HepG2 (cell line): ENCODE measurements at regions not wholly inside any gene's neighbourhood (a gene's known extent, or its start where the extent isn't known, plus 50 kb on each side); places are given as distances from the start of the nearest gene placed in this dataset.

Source experiments
- ATAC-seq: fragments of 200-7000 bp; cut with Tn5 transposase; 3 replicates; pipeline ENCODE4 v1.9.1; 2020; ENCODE audit warnings: mild to moderate bottlenecking, moderate library complexity
- BruUV-seq: library from RNA; stranded (reverse); fragments of 400-500 nt; replicated peaks from 2 replicates; lab custom pipeline; 2021; lab: Mats Ljungman, UMichigan
- CTCF ChIA-PET: fragments of 300-600 bp; formaldehyde crosslinking; extraction: SDS; loops from one replicate; lab custom pipeline; 2021; ENCODE audit warnings: low total read pairs, inconsistent platforms, low intra/inter-chr PET ratio; lab: Yijun Ruan, JAX
- POLR2A ChIA-PET: fragments of 350-600 bp; sonication (Branson Sonifier 250); formaldehyde crosslinking; loops from one replicate; lab custom pipeline; 2020; ENCODE audit warnings: antibody characterized with exemption, inconsistent platforms; lab: Yijun Ruan, JAX
- DNase-seq: peaks from one replicate; pipeline ENCODE4 v3.0.0-alpha.2; 2015; ENCODE audit warnings: low spot score
- FAIRE-seq: peaks from 3 replicates; lab custom pipeline; 2011; peaks lifted over from hg19 to GRCh38; lab: Jason Lieb, UNC
- H2AFZ ChIP-seq: one replicate; pipeline ENCODE4 v1.6.1; 2011; ENCODE audit warnings: low read length, inconsistent platforms
- H3K27ac ChIP-seq: fragments of 300-600 bp; 3 replicates; pipeline ENCODE4 v1.8.0; 2011; ENCODE audit warnings: mixed run types, mild to moderate bottlenecking, mixed read lengths, low read length, inconsistent platforms; ENCODE audit not compliant: insufficient read depth; ENCODE audit errors: extremely low read length
- H3K27me3 ChIP-seq, 2 experiments: fragments of 200-600 bp in 1 of 2; 2 replicates in 1 of 2; 3 replicates in 1 of 2; pipeline versions ENCODE4 v1.6.0 to v1.8.0; 2011; ENCODE audit warnings: low read length in 2 of 2, mild to moderate bottlenecking in 2 of 2, moderate library complexity in 2 of 2, inconsistent platforms in 1 of 2; ENCODE audit not compliant: insufficient read depth in 2 of 2, control insufficient read depth in 1 of 2
- H3K36me3 ChIP-seq, 2 experiments: fragments of 200-600 bp in 1 of 2; replicated peaks in 1 of 2; 2 replicates in 1 of 2; 3 replicates in 1 of 2; pipeline versions ENCODE4 v1.5.1 to v1.8.0; 2011; ENCODE audit warnings: low read length in 2 of 2, inconsistent platforms in 1 of 2; ENCODE audit not compliant: insufficient read depth in 2 of 2, control insufficient read depth in 1 of 2
- H3K4me1 ChIP-seq: 2 replicates; pipeline ENCODE4 v1.5.1; 2012; ENCODE audit warnings: low read length, inconsistent platforms; ENCODE audit not compliant: insufficient read depth
- H3K4me2 ChIP-seq: 2 replicates; pipeline ENCODE4 v1.6.0; 2011; ENCODE audit warnings: low read depth, low read length, inconsistent platforms
- H3K4me3 ChIP-seq, 3 experiments: fragments of 200-600 bp in 1 of 3; sonication (generic), shearing (Covaris generic) in 1 of 3; replicated peaks in 1 of 3; 2 replicates each; pipeline ENCODE4 v1.5.1; 2011 to 2016; ENCODE audit warnings: low read length in 3 of 3, inconsistent platforms in 2 of 3, low read depth in 2 of 3, mild to moderate bottlenecking in 2 of 3, control low read depth in 1 of 3, mixed read lengths in 1 of 3; ENCODE audit not compliant: insufficient read depth in 1 of 3
- H3K79me2 ChIP-seq: one replicate; pipeline ENCODE4 v1.6.1; 2011; ENCODE audit warnings: low read length, inconsistent platforms; ENCODE audit not compliant: insufficient read depth
- H3K9ac ChIP-seq: 2 replicates; pipeline ENCODE4 v1.6.0; 2011; ENCODE audit warnings: mild to moderate bottlenecking, low read depth, low read length, inconsistent platforms; ENCODE audit not compliant: insufficient read depth
- H3K9me3 ChIP-seq: 2 replicates; pipeline ENCODE4 v1.5.1; 2012; ENCODE audit warnings: mild to moderate bottlenecking, low read length
- H4K20me1 ChIP-seq: 2 replicates; pipeline ENCODE4 v1.6.0; 2011; ENCODE audit warnings: inconsistent platforms, mild to moderate bottlenecking, low read length, moderate library complexity; ENCODE audit not compliant: insufficient read depth
- HIVEP1 ChIP-seq: sonication (generic); formaldehyde crosslinking; IDR thresholded peaks from 2 replicates; pipeline ENCODE4 v1.4.0; 2020; ENCODE audit warnings: mild to moderate bottlenecking, missing genetic modification reagents
- KAT2B ChIP-seq: fragments of 150-350 bp; IDR thresholded peaks from 2 replicates; pipeline ENCODE4 v1.6.1; 2014; ENCODE audit warnings: low read depth, low read length, borderline replicate concordance
- RBFOX2 ChIP-seq: fragments of 200-400 bp; formaldehyde crosslinking; IDR thresholded peaks from 2 replicates; pipeline ENCODE4 v1.6.1; 2017; ENCODE audit warnings: low read depth, mild to moderate bottlenecking, low read length
- SNRNP70 ChIP-seq: fragments of 200-400 bp; formaldehyde crosslinking; IDR thresholded peaks from 2 replicates; pipeline ENCODE4 v1.6.1; 2017; ENCODE audit warnings: mild to moderate bottlenecking, low read depth, low read length, moderate library complexity
- TBL1XR1 ChIP-seq: fragments of 150-350 bp; IDR thresholded peaks from 2 replicates; pipeline ENCODE4 v1.6.1; 2014; ENCODE audit warnings: borderline replicate concordance, low read length; ENCODE audit not compliant: partially characterized antibody
- TBP ChIP-seq: sonication (generic); formaldehyde crosslinking; IDR thresholded peaks from 2 replicates; pipeline ENCODE4 v1.5.0; 2020; ENCODE audit warnings: missing genetic modification reagents
- ZNF335 ChIP-seq: sonication (generic); formaldehyde crosslinking; IDR thresholded peaks from 2 replicates; pipeline ENCODE4 v1.4.0; 2020; ENCODE audit warnings: missing genetic modification reagents
- ZNF549 ChIP-seq: sonication (generic); formaldehyde crosslinking; IDR thresholded peaks from 2 replicates; pipeline ENCODE4 v1.5.0; 2020; ENCODE audit warnings: missing genetic modification reagents
- WGBS: methylation state at CpG from one replicate; pipeline ENCODE4 v1.1.6; 2017; ENCODE audit warnings: low lambda C conversion rate; 5-methylcytosine and 5-hydroxymethylcytosine counted together
- in situ Hi-C: cut with HindIII; loops from 2 replicates; pipeline ENCODE4 v1.10.0; 2017; ENCODE audit warnings: low pct_unique_long_range_greater_than_20kb; ENCODE audit not compliant: extremely low pct_ligation_motif_present
- intact Hi-C: fragments of 100-400 bp; cut with micrococcal nuclease; formaldehyde crosslinking; loops from one replicate; pipeline ENCODE4 v1.10.0; 2022; ENCODE audit not compliant: unreplicated experiment
- TF ChIP-seq, protein P1 (sequence below): sonication (generic); formaldehyde crosslinking; IDR thresholded peaks from 2 replicates; pipeline ENCODE4 v1.4.0; 2020; ENCODE audit warnings: low read depth, mild to moderate bottlenecking, missing genetic modification reagents

DNA sequence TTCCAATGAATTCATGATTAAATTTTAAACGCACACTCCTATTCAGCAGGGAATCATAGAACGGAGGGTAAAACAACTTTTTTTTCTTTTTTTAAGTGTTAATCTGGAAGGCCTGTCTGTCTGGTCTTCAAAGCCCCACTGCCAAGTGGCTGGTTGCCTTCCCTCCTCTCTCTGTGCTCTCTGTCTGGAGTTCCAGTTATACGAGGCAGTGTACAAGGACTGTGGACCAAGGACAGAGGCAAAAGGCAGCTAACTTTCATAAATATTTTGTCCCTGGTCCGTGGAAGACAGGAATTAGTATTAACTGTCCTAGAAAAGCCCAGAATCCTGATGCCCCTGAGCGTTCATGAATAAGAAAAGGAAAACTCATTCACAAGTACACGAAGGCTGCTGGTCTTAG is 164.0 kb upstream of the E2F8 start:
- ChIA-PET CTCF (no interaction called here), POLR2A (no interaction called here)
- BruUV-seq = no TSS peak
- Histone ChIP-seq H3K79me2 (no peaks in the 10 kb centered on the region), H3K9ac (no peak overlapping the region), H3K4me3 (no peak overlapping the region), H3K4me1 (no peaks in the 10 kb centered on the region), H4K20me1 (no peaks in the 10 kb centered on the region), H3K27me3 (peaks cover 0 to 1% of the 10 kb centered on the region in 2 experiments; a peak in 2 of 5 replicates), H3K9me3 (no peaks in the 10 kb centered on the region), H3K4me2 (no peak overlapping the region), H2AFZ (no peak overlapping the region), H3K36me3 (no peaks in the 10 kb centered on the region), H3K27ac (no peak overlapping the region)
- ATAC-seq = no peak
- DNase-seq = no peak
- TF ChIP-seq SNRNP70 (no peak), KAT2B (no peak), RBFOX2 (no peak)
- in situ Hi-C loops = no loop called here
- intact Hi-C loops = no loop called here
- 6% methylated on average over 6 of the region's 6 CpGs for WGBS
- no peak for FAIRE-seq

DNA sequence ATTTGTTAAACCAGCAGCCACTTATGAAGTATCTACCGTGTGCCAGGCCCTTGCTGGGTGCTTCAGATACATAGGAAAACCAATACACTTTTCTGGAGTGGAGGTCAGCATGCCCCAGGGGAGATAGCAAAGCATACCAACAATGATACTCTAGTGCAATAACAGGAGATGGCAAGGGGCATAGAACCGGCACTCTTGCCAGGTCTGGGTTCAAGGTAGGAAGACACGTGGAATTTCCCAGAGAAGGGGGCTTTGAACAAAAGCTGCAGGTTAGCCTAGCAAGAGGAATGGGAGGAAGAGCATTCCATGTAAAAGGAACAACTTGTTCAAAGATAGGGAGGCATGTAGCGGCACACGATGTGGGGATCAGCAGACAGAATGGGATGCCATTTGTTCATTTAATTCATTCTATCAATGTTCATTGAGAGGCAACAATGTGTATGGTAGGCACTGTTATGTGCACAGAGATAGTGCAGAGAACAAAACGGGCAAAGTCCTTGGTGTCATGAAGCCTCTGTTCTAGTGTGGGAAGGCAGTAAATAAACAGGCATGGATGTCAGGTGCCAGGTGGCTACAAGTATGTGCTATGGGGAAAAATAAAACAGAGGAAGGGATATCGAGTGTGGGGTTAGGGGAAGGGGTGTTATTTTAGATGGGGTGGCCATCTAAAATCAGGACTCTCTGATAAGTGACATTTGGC is 162.6 kb upstream of the E2F8 start:
- no peaks in the 10 kb centered on the region for H3K79me2 ChIP-seq
- WGBS = 10% methylated on average over 7 of the region's 7 CpGs
- no peak for TF ChIP-seq TBP
- TF ChIP-seq, protein P1, sequence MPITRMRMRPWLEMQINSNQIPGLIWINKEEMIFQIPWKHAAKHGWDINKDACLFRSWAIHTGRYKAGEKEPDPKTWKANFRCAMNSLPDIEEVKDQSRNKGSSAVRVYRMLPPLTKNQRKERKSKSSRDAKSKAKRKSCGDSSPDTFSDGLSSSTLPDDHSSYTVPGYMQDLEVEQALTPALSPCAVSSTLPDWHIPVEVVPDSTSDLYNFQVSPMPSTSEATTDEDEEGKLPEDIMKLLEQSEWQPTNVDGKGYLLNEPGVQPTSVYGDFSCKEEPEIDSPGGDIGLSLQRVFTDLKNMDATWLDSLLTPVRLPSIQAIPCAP = no peak
- TF ChIP-seq ZNF549 = no peak
- TF ChIP-seq HIVEP1 = no peak
- TF ChIP-seq TBL1XR1 = no peak
- TF ChIP-seq ZNF335 (CRISPR knock-in tag) = no peak

More for the DNA sequence above, 162.6 kb upstream of the E2F8 start:
- intact Hi-C loops (no loop called here), in situ Hi-C loops (no loop called here)
- H2AFZ ChIP-seq = no peak overlapping the region
- BruUV-seq = no TSS peak
- POLR2A ChIA-PET = no interaction called here
- peaks cover 0 to 1% of the 10 kb centered on the region in 2 experiments; a peak in 4 of 5 replicates for H3K27me3 ChIP-seq
- H3K4me1 ChIP-seq = no peaks in the 10 kb centered on the region
- ATAC-seq (no peak), DNase-seq (no peak), FAIRE-seq (no peak)
- H3K9me3 ChIP-seq = no peaks in the 10 kb centered on the region
- H3K4me3 ChIP-seq = no peak overlapping the region
- no peaks in the 10 kb centered on the region for H3K36me3 ChIP-seq
- CTCF ChIA-PET = no interaction called here
- no peak overlapping the region for H3K27ac ChIP-seq
- H3K4me2 ChIP-seq = no peak overlapping the region
- no peaks in the 10 kb centered on the region for H4K20me1 ChIP-seq
- no peak overlapping the region for H3K9ac ChIP-seq
